ENCODE measurements at regions not wholly inside any gene's neighbourhood (a gene's known extent, or its start where the extent isn't known, plus 50 kb on each side); places are given as distances from the start of the nearest gene placed in this dataset.

- no peak overlapping the region for H3K4me3 ChIP-seq
- intact Hi-C loops (cut with DNase I): loop anchor here in 1 of 2 donors (10.0 kb wide), 1 partner anchor 312 kb away; the partner anchor contains the start of gene RPRM
- H3K27me3 ChIP-seq: no peaks in the 10 kb centered on the region
- H3K4me1 ChIP-seq (replicated peaks in 1 of 2): peaks cover 4 to 13% of the 10 kb centered on the region in 2 donors
- H3K27ac ChIP-seq: no peak overlapping the region
- H3K36me3 ChIP-seq (replicated peaks in 1 of 2): no peaks in the 10 kb centered on the region
- no peak for TF ChIP-seq POLR2A (IDR thresholded peaks at IDR 0.05)
- peak; percentile 47 to 65 (median 61) for TF ChIP-seq CTCF (IDR thresholded peaks at IDR 0.05)
- 86 to 90% (median 88%) methylated on average over 2 of the region's 2 CpGs for WGBS, 4 donors
- H3K9me3 ChIP-seq (replicated peaks in 1 of 3): no peaks in the 10 kb centered on the region
- DNase-seq: peak in 5 of 7 donors; percentile 23 to 48 (median 32)
Observed at GRCh38 chr2:153163055-153163454, 315.5 kb downstream of the RPRM start.

- WGBS, 4 donors: 86 to 94% (median 90%) methylated on average over 2 of the region's 2 CpGs
- no peaks in the 10 kb centered on the region for H3K27me3 ChIP-seq
- intact Hi-C loops (cut with DNase I): no loop called here
- H3K36me3 ChIP-seq (replicated peaks in 1 of 2): no peaks in the 10 kb centered on the region
- TF ChIP-seq CTCF (IDR thresholded peaks at IDR 0.05) (no peak), POLR2A (IDR thresholded peaks at IDR 0.05) (no peak)
- DNase-seq: no peak
- H3K9me3 ChIP-seq (replicated peaks in 1 of 3): no peaks in the 10 kb centered on the region
- peaks cover 0 to 3% of the 10 kb centered on the region in 2 donors for H3K4me1 ChIP-seq (replicated peaks in 1 of 2)
- no peak overlapping the region for H3K4me3 ChIP-seq
- H3K27ac ChIP-seq: no peak overlapping the region
Observed at GRCh38 chr2:153156743-153157142, 321.8 kb downstream of the RPRM start.

GRCh38 chr2:153152036-153152435 lies 326.5 kb downstream of the RPRM start:
- intact Hi-C loops (cut with DNase I): no loop called here
- TF ChIP-seq CTCF (IDR thresholded peaks at IDR 0.05) (no peak), POLR2A (IDR thresholded peaks at IDR 0.05) (no peak)
- 94 to 95% (median 94%) methylated on average over 2 of the region's 2 CpGs for WGBS, 4 donors
- Histone ChIP-seq H3K4me1 (replicated peaks in 1 of 2) (peaks cover 0 to under 1% of the 10 kb centered on the region in 2 donors), H3K27ac (no peak overlapping the region), H3K27me3 (no peaks in the 10 kb centered on the region), H3K36me3 (replicated peaks in 1 of 2) (no peaks in the 10 kb centered on the region), H3K9me3 (replicated peaks in 1 of 3) (no peaks in the 10 kb centered on the region), H3K4me3 (no peak overlapping the region)
- DNase-seq: no peak

GRCh38 chr2:153145470-153145978 lies 333.0 kb downstream of the RPRM start:
- intact Hi-C loops (cut with DNase I): no loop called here
- DNase-seq: no peak
- 86 to 91% (median 89%) methylated on average over 1 of the region's 1 CpG for WGBS, 4 donors
- H3K36me3 ChIP-seq (replicated peaks in 1 of 2): no peaks in the 10 kb centered on the region
- H3K4me3 ChIP-seq: no peak overlapping the region
- TF ChIP-seq POLR2A (IDR thresholded peaks at IDR 0.05) (no peak), CTCF (IDR thresholded peaks at IDR 0.05) (no peak)
- H3K9me3 ChIP-seq (replicated peaks in 1 of 3): no peaks in the 10 kb centered on the region
- no peaks in the 10 kb centered on the region for H3K4me1 ChIP-seq (replicated peaks in 1 of 2)
- H3K27ac ChIP-seq: no peak overlapping the region
- no peaks in the 10 kb centered on the region for H3K27me3 ChIP-seq
